H9 (cell line): ENCODE measurements at regions not wholly inside any gene's neighbourhood (a gene's known extent, or its start where the extent isn't known, plus 50 kb on each side); places are given as distances from the start of the nearest gene placed in this dataset.

Experiments used
- DNase-seq: peaks from one replicate; pipeline ENCODE4 v3.0.0-alpha.2; 2017
- H2AFZ ChIP-seq: one replicate; pipeline ENCODE4 v1.6.1; 2013; ENCODE audit warnings: mild to moderate bottlenecking, low read length, control low read depth, moderate library complexity
- H2AK5ac ChIP-seq: 2 replicates; pipeline ENCODE4 v1.6.1; 2013; ENCODE audit warnings: low read length, control low read depth, mixed read lengths; ENCODE audit not compliant: insufficient read length
- H2BK120ac ChIP-seq: one replicate; pipeline ENCODE4 v1.6.1; 2013; ENCODE audit warnings: low read depth, mild to moderate bottlenecking, low read length, control low read depth, inconsistent platforms; ENCODE audit not compliant: poor library complexity, severe bottlenecking
- H2BK12ac ChIP-seq: 2 replicates; pipeline ENCODE4 v1.6.1; 2013; ENCODE audit warnings: low read length, control low read depth, mixed read lengths, low read depth; ENCODE audit not compliant: insufficient read length
- H2BK15ac ChIP-seq: 2 replicates; pipeline ENCODE4 v1.6.1; 2013; ENCODE audit warnings: low read depth, low read length, control low read depth
- H2BK20ac ChIP-seq: one replicate; pipeline ENCODE4 v1.6.1; 2013; ENCODE audit warnings: low read depth, mild to moderate bottlenecking, low read length, control low read depth, inconsistent platforms; ENCODE audit not compliant: poor library complexity, severe bottlenecking
- H2BK5ac ChIP-seq: 2 replicates; pipeline ENCODE4 v1.6.1; 2013; ENCODE audit warnings: low read length, control low read depth, mixed read lengths; ENCODE audit not compliant: insufficient read length
- H3K14ac ChIP-seq: 2 replicates; pipeline ENCODE4 v1.6.1; 2013; ENCODE audit warnings: low read length, control low read depth; ENCODE audit not compliant: insufficient read depth
- H3K18ac ChIP-seq: 2 replicates; pipeline ENCODE4 v1.6.1; 2013; ENCODE audit warnings: low read depth, mild to moderate bottlenecking, mixed read lengths, low read length, control low read depth; ENCODE audit not compliant: insufficient read length
- H3K23ac ChIP-seq: 2 replicates; pipeline ENCODE4 v1.6.1; 2013; ENCODE audit warnings: low read length, control low read depth, mixed read lengths, low read depth; ENCODE audit not compliant: insufficient read length
- H3K23me2 ChIP-seq: 2 replicates; pipeline ENCODE4 v1.6.1; 2013; ENCODE audit warnings: low read depth, mild to moderate bottlenecking, mixed read lengths, low read length, control low read depth; ENCODE audit not compliant: insufficient read length, poor library complexity, severe bottlenecking
- H3K27ac ChIP-seq: 2 replicates; pipeline ENCODE4 v1.5.1; 2013; ENCODE audit warnings: low read length, control low read depth, mixed read lengths, low read depth; ENCODE audit not compliant: insufficient read length
- H3K27me3 ChIP-seq: 2 replicates; pipeline ENCODE4 v1.6.1; 2013; ENCODE audit warnings: low read length, control low read depth, inconsistent platforms; ENCODE audit not compliant: insufficient read depth
- H3K4ac ChIP-seq: 2 replicates; pipeline ENCODE4 v1.6.1; 2013; ENCODE audit warnings: low read depth, mild to moderate bottlenecking, control low read depth, inconsistent platforms, low read length, moderate library complexity
- H3K4me1 ChIP-seq: 2 replicates; pipeline ENCODE4 v1.6.1; 2013; ENCODE audit warnings: low read length, control low read depth, inconsistent platforms; ENCODE audit not compliant: insufficient read depth
- H3K4me2 ChIP-seq: 2 replicates; pipeline ENCODE4 v1.6.1; 2013; ENCODE audit warnings: low read length, control low read depth, mixed read lengths; ENCODE audit not compliant: insufficient read length, insufficient read depth
- H3K56ac ChIP-seq: 2 replicates; pipeline ENCODE4 v1.6.1; 2013; ENCODE audit warnings: low read depth, mild to moderate bottlenecking, mixed read lengths, low read length, control low read depth; ENCODE audit not compliant: insufficient read length
- H3K79me1 ChIP-seq: 2 replicates; pipeline ENCODE4 v1.6.1; 2013; ENCODE audit warnings: low read depth, mild to moderate bottlenecking, moderate library complexity, low read length, control low read depth, inconsistent platforms; ENCODE audit not compliant: insufficient read depth, poor library complexity, severe bottlenecking
- H3K79me2 ChIP-seq: 2 replicates; pipeline ENCODE4 v1.6.1; 2013; ENCODE audit warnings: low read length, control low read depth, inconsistent platforms; ENCODE audit not compliant: insufficient read depth
- H3K9ac ChIP-seq: 2 replicates; pipeline ENCODE4 v1.6.1; 2013; ENCODE audit warnings: low read length, control low read depth, mixed read lengths; ENCODE audit not compliant: insufficient read length; ENCODE audit errors: extremely low read depth
- H3K9me3 ChIP-seq: one replicate; pipeline ENCODE4 v1.6.1; 2013; ENCODE audit warnings: low read depth, low read length, inconsistent platforms; ENCODE audit not compliant: control insufficient read depth
- H3T11ph ChIP-seq: one replicate; pipeline ENCODE4 v1.6.1; 2013; ENCODE audit warnings: mild to moderate bottlenecking, low read length, control low read depth, inconsistent platforms
- H4K20me1 ChIP-seq: one replicate; pipeline ENCODE4 v1.6.1; 2013; ENCODE audit not compliant: control insufficient read depth, insufficient read length, insufficient read depth
- H4K5ac ChIP-seq: 2 replicates; pipeline ENCODE4 v1.6.1; 2013; ENCODE audit warnings: low read depth, mild to moderate bottlenecking, mixed read lengths, low read length, control low read depth; ENCODE audit not compliant: insufficient read length
- H4K8ac ChIP-seq: replicated peaks from 2 replicates; pipeline ENCODE4 v1.6.1; 2013; ENCODE audit warnings: low read length, control low read depth, mixed read lengths, low read depth; ENCODE audit not compliant: insufficient read length
- H4K91ac ChIP-seq: 2 replicates; pipeline ENCODE4 v1.6.1; 2013; ENCODE audit warnings: low read depth, mild to moderate bottlenecking, moderate library complexity, mixed read lengths, low read length, control low read depth; ENCODE audit not compliant: insufficient read length
- H3K27ac Mint-ChIP-seq, 3 experiments: 2 replicates in 2 of 3; 3 replicates in 1 of 3; pipeline ENCODE4 v1.8.0; 2020 to 2021; ENCODE audit warnings: mixed read lengths in 3 of 3, mild to moderate bottlenecking in 1 of 3, moderate library complexity in 1 of 3
- H3K27me3 Mint-ChIP-seq: 2 replicates; pipeline ENCODE4 v1.8.0; 2021; ENCODE audit warnings: low read depth, mild to moderate bottlenecking, moderate library complexity, mixed read lengths
- H3K36me3 Mint-ChIP-seq, 3 experiments: 2 replicates in 2 of 3; 3 replicates in 1 of 3; pipeline ENCODE4 v1.8.0; 2020 to 2021; ENCODE audit warnings: low read depth in 3 of 3, mixed read lengths in 3 of 3; ENCODE audit not compliant: insufficient read depth in 1 of 3
- H3K4me1 Mint-ChIP-seq, 2 experiments: 2 replicates each; pipeline ENCODE4 v1.8.0; 2020; ENCODE audit warnings: mixed read lengths in 2 of 2
- H3K4me3 Mint-ChIP-seq, 2 experiments: 2 replicates in 1 of 2; 3 replicates in 1 of 2; pipeline ENCODE4 v1.8.0; 2020 to 2021; ENCODE audit warnings: mild to moderate bottlenecking in 2 of 2, mixed read lengths in 2 of 2, moderate library complexity in 1 of 2
- H3K9me3 Mint-ChIP-seq, 2 experiments: 2 replicates in 1 of 2; 3 replicates in 1 of 2; pipeline ENCODE4 v1.8.0; 2020; ENCODE audit warnings: mild to moderate bottlenecking in 2 of 2, mixed read lengths in 2 of 2, moderate library complexity in 1 of 2
- WGBS: extraction: QIAGEN DNeasy Blood & Tissue Kit; methylation state at CpG from one replicate; pipeline ENCODE4 v1.1.7; 2013; ENCODE audit warnings: missing lambda C conversion rate, low lambda C conversion rate, mixed read lengths; ENCODE audit not compliant: insufficient read length; ENCODE audit errors: extremely low coverage; 5-methylcytosine and 5-hydroxymethylcytosine counted together
- TF ChIP-seq, protein P1 (sequence below): fragments of 200-600 bp; sonication (generic); conservative IDR thresholded peaks from 3 replicates; pipeline ENCODE4 v1.8.0; 2021; ENCODE audit warnings: antibody characterized with exemption, mild to moderate bottlenecking

DNA sequence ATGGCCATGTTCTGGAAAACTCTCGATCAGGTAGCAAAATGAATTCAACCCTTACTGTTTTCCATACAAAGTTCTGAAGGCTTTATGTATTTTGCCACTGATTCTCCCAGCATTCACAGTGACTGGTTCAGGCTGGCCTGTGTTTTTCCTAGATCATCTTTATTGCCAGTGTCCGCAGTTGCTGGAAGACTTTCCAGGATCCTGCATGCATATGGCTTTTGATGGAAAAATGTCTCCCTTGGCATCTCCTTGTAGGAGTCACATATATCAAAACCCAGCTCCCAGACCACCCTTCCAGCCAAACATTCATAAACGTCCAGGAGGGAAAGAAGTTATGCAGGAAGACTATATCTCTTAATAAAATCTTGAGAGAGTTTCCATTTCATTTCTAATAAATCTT lies 588.8 kb downstream of the MAFB start:
- Histone ChIP-seq H3K18ac (no peak overlapping the region), H3K4ac (no peak overlapping the region), H3K14ac (no peak overlapping the region), H4K5ac (no peak overlapping the region), H2AFZ (no peak overlapping the region), H3K79me1 (no peaks in the 10 kb centered on the region), H3K79me2 (no peaks in the 10 kb centered on the region), H3K9ac (no peak overlapping the region), H4K20me1 (no peaks in the 10 kb centered on the region), H3K56ac (no peak overlapping the region), H2BK12ac (no peak overlapping the region), H2BK120ac (no peak overlapping the region), H3K23ac (no peak overlapping the region), H2BK5ac (no peak overlapping the region), H3T11ph (no peak overlapping the region), H3K4me2 (no peak overlapping the region), H4K91ac (no peak overlapping the region), H2AK5ac (no peak overlapping the region), H2BK20ac (no peak overlapping the region), H3K9me3 (no peaks in the 10 kb centered on the region), H3K4me1 (no peaks in the 10 kb centered on the region), H4K8ac (no peak overlapping the region), H3K27ac (no peak overlapping the region), H3K23me2 (no peaks in the 10 kb centered on the region), H3K27me3 (no peaks in the 10 kb centered on the region), H2BK15ac (no peak overlapping the region)
- no peak overlapping the region for H3K4me3 Mint-ChIP-seq
- H3K36me3 Mint-ChIP-seq = no peaks in the 10 kb centered on the region; a peak in 1 of 7 replicates
- peaks cover 6 to 9% of the 10 kb centered on the region in 2 experiments; a peak in 3 of 4 replicates for H3K4me1 Mint-ChIP-seq
- H3K27ac Mint-ChIP-seq = no peak overlapping the region
- H3K27me3 Mint-ChIP-seq = no peaks in the 10 kb centered on the region
- H3K9me3 Mint-ChIP-seq = no peaks in the 10 kb centered on the region
- DNase-seq = no peak
- no CpG with 5 or more reads among the region's 3 CpGs for WGBS
- TF ChIP-seq, protein P1, sequence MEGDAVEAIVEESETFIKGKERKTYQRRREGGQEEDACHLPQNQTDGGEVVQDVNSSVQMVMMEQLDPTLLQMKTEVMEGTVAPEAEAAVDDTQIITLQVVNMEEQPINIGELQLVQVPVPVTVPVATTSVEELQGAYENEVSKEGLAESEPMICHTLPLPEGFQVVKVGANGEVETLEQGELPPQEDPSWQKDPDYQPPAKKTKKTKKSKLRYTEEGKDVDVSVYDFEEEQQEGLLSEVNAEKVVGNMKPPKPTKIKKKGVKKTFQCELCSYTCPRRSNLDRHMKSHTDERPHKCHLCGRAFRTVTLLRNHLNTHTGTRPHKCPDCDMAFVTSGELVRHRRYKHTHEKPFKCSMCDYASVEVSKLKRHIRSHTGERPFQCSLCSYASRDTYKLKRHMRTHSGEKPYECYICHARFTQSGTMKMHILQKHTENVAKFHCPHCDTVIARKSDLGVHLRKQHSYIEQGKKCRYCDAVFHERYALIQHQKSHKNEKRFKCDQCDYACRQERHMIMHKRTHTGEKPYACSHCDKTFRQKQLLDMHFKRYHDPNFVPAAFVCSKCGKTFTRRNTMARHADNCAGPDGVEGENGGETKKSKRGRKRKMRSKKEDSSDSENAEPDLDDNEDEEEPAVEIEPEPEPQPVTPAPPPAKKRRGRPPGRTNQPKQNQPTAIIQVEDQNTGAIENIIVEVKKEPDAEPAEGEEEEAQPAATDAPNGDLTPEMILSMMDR = no peak
